HCT116 (cell line): ENCODE measurements at regions not wholly inside any gene's neighbourhood (a gene's known extent, or its start where the extent isn't known, plus 50 kb on each side); places are given as distances from the start of the nearest gene placed in this dataset.

Source experiments
- ATAC-seq: fragments of 200-7000 bp; cut with Tn5 transposase; 2 replicates; pipeline ENCODE4 v1.9.1; 2020; ENCODE audit warnings: mild to moderate bottlenecking, moderate library complexity
- BruUV-seq: library from RNA; stranded (reverse); fragments of 400-500 nt; replicated peaks from 2 replicates; lab custom pipeline; 2021; lab: Mats Ljungman, UMichigan
- CTCF ChIA-PET: fragments of 300-600 bp; sonication (Branson Sonifier 250); formaldehyde crosslinking; loops from one replicate; lab custom pipeline; 2021; ENCODE audit warnings: antibody characterized with exemption; lab: Charles Lee
- POLR2A ChIA-PET: fragments of 300-600, 350-600 bp; sonication (Branson Sonifier 250); formaldehyde crosslinking; loops from one replicate; lab custom pipeline; 2021; ENCODE audit warnings: antibody characterized with exemption; lab: Charles Lee
- RAD21 ChIA-PET, 2 experiments: fragments of 300-600 bp; sonication (Branson Sonifier 250); formaldehyde crosslinking; loops; one replicate each; lab custom pipeline; 2023; ENCODE audit warnings: low total read pairs in 2 of 2; ENCODE audit not compliant: uncharacterized antibody in 2 of 2, unreplicated experiment in 2 of 2, low non-redundant PET in 1 of 2; lab: Charles Lee
- DNase-seq: peaks from one replicate; pipeline ENCODE4 v3.0.0-alpha.2; 2010; ENCODE audit warnings: low read depth, low spot score
- H2AFZ ChIP-seq: fragments of 200-600 bp; shearing (Covaris generic), sonication (generic); 2 replicates; pipeline ENCODE4 v1.6.1; 2017; ENCODE audit warnings: low read depth, mixed run types, mixed read lengths, antibody characterized with exemption, low read length; ENCODE audit not compliant: poor library complexity, severe bottlenecking
- H3K27ac ChIP-seq: 2 replicates; pipeline ENCODE4 v1.5.1; 2012; ENCODE audit warnings: low read depth, low read length
- H3K27me3 ChIP-seq: fragments of 200-600 bp; sonication (generic); 2 replicates; pipeline ENCODE4 v1.6.1; 2016; ENCODE audit warnings: mixed run types, low read length, mixed read lengths; ENCODE audit not compliant: insufficient read depth
- H3K36me3 ChIP-seq, 2 experiments: fragments of 200-500 bp in 1 of 2; fragments of 200-600 bp in 1 of 2; sonication (Bioruptor generic) in 1 of 2; sonication (generic) in 1 of 2; 2 replicates each; pipeline versions ENCODE4 v1.5.1 to v1.6.1; 2014 to 2016; ENCODE audit warnings: low read length in 2 of 2, inconsistent platforms in 1 of 2, mixed read lengths in 1 of 2, mixed run types in 1 of 2; ENCODE audit not compliant: insufficient read depth in 2 of 2, control insufficient read depth in 1 of 2
- H3K4me1 ChIP-seq, 2 experiments: fragments of 200-600 bp in 1 of 2; sonication (generic) in 1 of 2; 2 replicates each; pipeline versions ENCODE4 v1.5.1 to v1.6.1; 2012 to 2017; ENCODE audit warnings: low read length in 2 of 2, inconsistent platforms in 1 of 2, mild to moderate bottlenecking in 1 of 2, mixed read lengths in 1 of 2, mixed run types in 1 of 2, moderate library complexity in 1 of 2; ENCODE audit not compliant: insufficient read depth in 2 of 2, control insufficient read depth in 1 of 2
- H3K4me2 ChIP-seq: fragments of 200-600 bp; sonication (generic); 2 replicates; pipeline ENCODE4 v1.6.1; 2017; ENCODE audit warnings: mixed run types, low read length, mixed read lengths
- H3K4me3 ChIP-seq, 2 experiments: fragments of 200-600 bp in 1 of 2; sonication (generic) in 1 of 2; replicated peaks in 1 of 2; 2 replicates each; pipeline ENCODE4 v1.5.1; 2011 to 2016; ENCODE audit warnings: low read length in 2 of 2, control low read depth in 1 of 2, low read depth in 1 of 2, mild to moderate bottlenecking in 1 of 2, mixed read lengths in 1 of 2, mixed run types in 1 of 2
- H3K79me2 ChIP-seq: fragments of 200-600 bp; sonication (generic); 2 replicates; pipeline ENCODE4 v1.6.1; 2017; ENCODE audit warnings: mild to moderate bottlenecking, mixed run types, low read length, moderate library complexity, mixed read lengths; ENCODE audit not compliant: insufficient read depth
- H3K9ac ChIP-seq: fragments of 200-600 bp; sonication (generic); 2 replicates; pipeline ENCODE4 v1.6.1; 2016; ENCODE audit warnings: low read length, mixed read lengths
- H3K9me2 ChIP-seq: fragments of 200-600 bp; sonication (generic), shearing (Covaris generic); 2 replicates; pipeline ENCODE4 v1.6.1; 2017; ENCODE audit warnings: mixed run types, mild to moderate bottlenecking, moderate library complexity; ENCODE audit not compliant: insufficient read depth
- H3K9me3 ChIP-seq, 2 experiments: fragments of 200-500 bp in 1 of 2; fragments of 200-600 bp in 1 of 2; sonication (Bioruptor generic) in 1 of 2; sonication (generic) in 1 of 2; 2 replicates each; pipeline ENCODE4 v1.6.1; 2014 to 2017; ENCODE audit warnings: low read length in 2 of 2, mixed read lengths in 2 of 2, inconsistent platforms in 1 of 2, low read depth in 1 of 2, mild to moderate bottlenecking in 1 of 2, mixed run types in 1 of 2, moderate library complexity in 1 of 2; ENCODE audit not compliant: control insufficient read depth in 1 of 2, insufficient read depth in 1 of 2
- H4K20me1 ChIP-seq: fragments of 200-600 bp; sonication (generic), shearing (Covaris generic); 2 replicates; pipeline ENCODE4 v1.6.1; 2017; ENCODE audit warnings: mixed run types, mild to moderate bottlenecking, moderate library complexity; ENCODE audit not compliant: insufficient read depth
- CBX3 ChIP-seq: IDR thresholded peaks from 2 replicates; pipeline ENCODE4 v1.6.1; 2012; ENCODE audit warnings: low read depth
- EGR1 ChIP-seq: IDR thresholded peaks from 2 replicates; pipeline ENCODE4 v1.6.1; 2012; ENCODE audit warnings: low read depth
- ELF1 ChIP-seq: IDR thresholded peaks from 2 replicates; pipeline ENCODE4 v1.6.1; 2012; ENCODE audit warnings: low read depth, borderline replicate concordance
- EZH2 ChIP-seq: fragments of 200-600 bp; sonication (generic); IDR thresholded peaks from 2 replicates; pipeline ENCODE4 v1.6.1; 2017; ENCODE audit warnings: antibody characterized with exemption, mixed run types
- EZH2phosphoT487 ChIP-seq: fragments of 200-600 bp; IDR thresholded peaks from 2 replicates; pipeline ENCODE4 v1.6.1; 2018; ENCODE audit warnings: antibody characterized with exemption, borderline replicate concordance
- FOSL1 ChIP-seq: IDR thresholded peaks from 2 replicates; pipeline ENCODE4 v1.6.1; 2012; ENCODE audit warnings: low read depth
- JUND ChIP-seq: IDR thresholded peaks from 2 replicates; pipeline ENCODE4 v1.6.1; 2012
- MAX ChIP-seq: IDR thresholded peaks from 2 replicates; pipeline ENCODE4 v1.6.1; 2012
- POLR2A ChIP-seq: IDR thresholded peaks from 2 replicates; pipeline ENCODE4 v1.7.0; 2011; ENCODE audit warnings: borderline replicate concordance; ENCODE audit not compliant: insufficient read depth, insufficient read length; ENCODE audit errors: extremely low read depth
- POLR2AphosphoS5 ChIP-seq: IDR thresholded peaks from 2 replicates; pipeline ENCODE4 v1.6.1; 2011; ENCODE audit warnings: mild to moderate bottlenecking, low read depth, low read length, moderate library complexity
- RAD21 ChIP-seq: IDR thresholded peaks from 2 replicates; pipeline ENCODE4 v1.6.1; 2012; ENCODE audit warnings: low read depth, mild to moderate bottlenecking
- REST ChIP-seq: IDR thresholded peaks from 2 replicates; pipeline ENCODE4 v1.6.1; 2012; ENCODE audit warnings: low read depth
- SIN3A ChIP-seq: IDR thresholded peaks from 2 replicates; pipeline ENCODE4 v1.6.1; 2012; ENCODE audit warnings: low read depth
- SP1 ChIP-seq: IDR thresholded peaks from 2 replicates; pipeline ENCODE4 v1.6.1; 2012; ENCODE audit warnings: low read depth
- YY1 ChIP-seq: IDR thresholded peaks from 2 replicates; pipeline ENCODE4 v1.6.1; 2011; ENCODE audit warnings: low read length, low read depth, moderate library complexity, mild to moderate bottlenecking; ENCODE audit not compliant: insufficient replicate concordance; ENCODE audit errors: extremely low read depth
- ZBTB33 ChIP-seq: IDR thresholded peaks from 2 replicates; pipeline ENCODE4 v1.6.1; 2011; ENCODE audit warnings: mild to moderate bottlenecking, low read length, moderate library complexity; ENCODE audit not compliant: insufficient replicate concordance; ENCODE audit errors: extremely low read depth
- intact Hi-C: fragments of 100-400 bp; cut with micrococcal nuclease; formaldehyde crosslinking; loops from 2 replicates; pipeline ENCODE4 v1.10.0; 2022

GRCh38 chr9:80791836-80792235 is 897.5 kb downstream of the TLE1 start:
- CTCF ChIA-PET = no interaction called here
- no peaks in the 10 kb centered on the region for H3K36me3 ChIP-seq
- no peak overlapping the region for H3K27ac ChIP-seq
- intact Hi-C loops = no loop called here
- no peak overlapping the region for H3K4me3 ChIP-seq
- H3K4me2 ChIP-seq = no peak overlapping the region
- H2AFZ ChIP-seq = no peak overlapping the region
- H3K79me2 ChIP-seq = no peaks in the 10 kb centered on the region
- ATAC-seq (no peak), DNase-seq (no peak)
- POLR2A ChIA-PET = no interaction called here
- H3K9me2 ChIP-seq = no peaks in the 10 kb centered on the region
- H3K9me3 ChIP-seq = peaks cover 6 to 11% of the 10 kb centered on the region in 2 experiments; a peak in 2 of 4 replicates
- RAD21 ChIA-PET = no interaction called here
- BruUV-seq = no TSS peak
- no peaks in the 10 kb centered on the region for H4K20me1 ChIP-seq
- no peak overlapping the region for H3K9ac ChIP-seq
- no peaks in the 10 kb centered on the region for H3K27me3 ChIP-seq
- TF ChIP-seq MAX (no peak), EZH2phosphoT487 (no peak), CBX3 (no peak), ELF1 (no peak), JUND (no peak), SIN3A (no peak), SP1 (no peak)
- no peaks in the 10 kb centered on the region for H3K4me1 ChIP-seq

GRCh38 chr9:80790764-80791163 is 898.6 kb downstream of the TLE1 start:
- intact Hi-C loops = no loop called here
- BruUV-seq = no TSS peak
- TF ChIP-seq EGR1 (no peak), MAX (no peak), ZBTB33 (no peak), ELF1 (no peak), EZH2 (no peak), JUND (no peak), RAD21 (no peak), POLR2A (no peak), EZH2phosphoT487 (no peak), SIN3A (no peak), CBX3 (no peak), SP1 (no peak), POLR2AphosphoS5 (no peak), FOSL1 (no peak), REST (no peak), YY1 (no peak)

More at GRCh38 chr9:80790764-80791163, 898.6 kb downstream of the TLE1 start:
- no peak for ATAC-seq
- Histone ChIP-seq H3K4me3 (no peak overlapping the region), H2AFZ (no peak overlapping the region), H3K4me1 (no peaks in the 10 kb centered on the region), H3K27ac (no peak overlapping the region), H3K9me2 (no peaks in the 10 kb centered on the region), H3K9me3 (peaks cover 6 to 11% of the 10 kb centered on the region in 2 experiments; a peak in 2 of 4 replicates), H3K36me3 (no peaks in the 10 kb centered on the region), H3K9ac (no peak overlapping the region), H3K4me2 (no peak overlapping the region), H3K27me3 (no peaks in the 10 kb centered on the region), H4K20me1 (no peaks in the 10 kb centered on the region), H3K79me2 (no peaks in the 10 kb centered on the region)
- ChIA-PET POLR2A (no interaction called here), RAD21 (no interaction called here), CTCF (no interaction called here)
- no peak for DNase-seq
